AG09309 (cell line): ENCODE measurements at regions not wholly inside any gene's neighbourhood (a gene's known extent, or its start where the extent isn't known, plus 50 kb on each side); places are given as distances from the start of the nearest gene placed in this dataset.

Experiments used
- DNase-seq: peaks from one replicate; pipeline ENCODE4 v3.0.0-alpha.2; 2010; ENCODE audit warnings: low read depth
- H3K4me3 ChIP-seq: 2 replicates; pipeline ENCODE4 v1.5.1; 2011; ENCODE audit warnings: mild to moderate bottlenecking, low read depth, low read length, moderate library complexity; ENCODE audit not compliant: control insufficient read depth
- CTCF ChIP-seq: IDR thresholded peaks from 2 replicates; pipeline ENCODE4 v1.5.1; 2011; ENCODE audit warnings: mild to moderate bottlenecking, low read depth, low read length, inconsistent platforms; ENCODE audit not compliant: insufficient read depth, control insufficient read depth; ENCODE audit errors: missing control alignments

- DNase-seq = no peak
- TF ChIP-seq CTCF = no peak
- no peak overlapping the region for H3K4me3 ChIP-seq
Measured at GRCh38 chr16:80004113-80004512, 403.6 kb upstream of the MAF start.

GRCh38 chr16:80002261-80002660 is 401.7 kb upstream of the MAF start:
- no peak for TF ChIP-seq CTCF
- H3K4me3 ChIP-seq = no peak overlapping the region
- DNase-seq = no peak

- no peak for DNase-seq
- TF ChIP-seq CTCF = no peak
- H3K4me3 ChIP-seq = no peak overlapping the region
Measured at GRCh38 chr16:79998143-79998542, 397.6 kb upstream of the MAF start.

GRCh38 chr16:79997257-79997656 is 396.7 kb upstream of the MAF start:
- TF ChIP-seq CTCF = peak; percentile 63
- H3K4me3 ChIP-seq = no peak overlapping the region
- DNase-seq = no peak

GRCh38 chr16:79996321-79996720 is 395.8 kb upstream of the MAF start:
- TF ChIP-seq CTCF = no peak
- H3K4me3 ChIP-seq = no peak overlapping the region
- DNase-seq = no peak

- DNase-seq = no peak
- no peak overlapping the region for H3K4me3 ChIP-seq
- no peak for TF ChIP-seq CTCF
Measured at GRCh38 chr16:79995315-79995714, 394.8 kb upstream of the MAF start.

- DNase-seq = no peak
- TF ChIP-seq CTCF = no peak
- H3K4me3 ChIP-seq = no peak overlapping the region
Measured at GRCh38 chr16:79994418-79994817, 393.9 kb upstream of the MAF start.
